ENCODE measurements at regions not wholly inside any gene's neighbourhood (a gene's known extent, or its start where the extent isn't known, plus 50 kb on each side); places are given as distances from the start of the nearest gene placed in this dataset.

- Histone ChIP-seq H3K27me3 (ENCODE audit: control insufficient read depth, low read length) (no peaks in the 10 kb centered on the region), H3K4me1 (ENCODE audit: control insufficient read depth, low read length) (no peaks in the 10 kb centered on the region), H3K9me2 (replicated peaks; ENCODE audit: control insufficient read depth, low read length) (no peaks in the 10 kb centered on the region), H3K4me2 (ENCODE audit: low read length) (no peak overlapping the region), H4K20me1 (ENCODE audit: control insufficient read depth, insufficient read depth, low read depth, low read length) (no peaks in the 10 kb centered on the region), H3K36me3 (ENCODE audit: control insufficient read depth, low read length) (no peaks in the 10 kb centered on the region), H3K27ac (ENCODE audit: low read depth, low read length) (no peak overlapping the region), H3K9me3 (ENCODE audit: control insufficient read depth, insufficient read depth, low read length) (peaks cover 16% of the 10 kb centered on the region; the same call in 1 of the 2 replicates), H3K79me2 (ENCODE audit: control insufficient read depth, low read length) (no peaks in the 10 kb centered on the region), H3F3A (ENCODE audit: control insufficient read depth, insufficient read depth) (no peaks in the 10 kb centered on the region), H3K4me3 (ENCODE audit: low read length) (no peak overlapping the region)
- TF ChIP-seq, protein P1, sequence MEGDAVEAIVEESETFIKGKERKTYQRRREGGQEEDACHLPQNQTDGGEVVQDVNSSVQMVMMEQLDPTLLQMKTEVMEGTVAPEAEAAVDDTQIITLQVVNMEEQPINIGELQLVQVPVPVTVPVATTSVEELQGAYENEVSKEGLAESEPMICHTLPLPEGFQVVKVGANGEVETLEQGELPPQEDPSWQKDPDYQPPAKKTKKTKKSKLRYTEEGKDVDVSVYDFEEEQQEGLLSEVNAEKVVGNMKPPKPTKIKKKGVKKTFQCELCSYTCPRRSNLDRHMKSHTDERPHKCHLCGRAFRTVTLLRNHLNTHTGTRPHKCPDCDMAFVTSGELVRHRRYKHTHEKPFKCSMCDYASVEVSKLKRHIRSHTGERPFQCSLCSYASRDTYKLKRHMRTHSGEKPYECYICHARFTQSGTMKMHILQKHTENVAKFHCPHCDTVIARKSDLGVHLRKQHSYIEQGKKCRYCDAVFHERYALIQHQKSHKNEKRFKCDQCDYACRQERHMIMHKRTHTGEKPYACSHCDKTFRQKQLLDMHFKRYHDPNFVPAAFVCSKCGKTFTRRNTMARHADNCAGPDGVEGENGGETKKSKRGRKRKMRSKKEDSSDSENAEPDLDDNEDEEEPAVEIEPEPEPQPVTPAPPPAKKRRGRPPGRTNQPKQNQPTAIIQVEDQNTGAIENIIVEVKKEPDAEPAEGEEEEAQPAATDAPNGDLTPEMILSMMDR (IDR thresholded peaks at IDR 0.05; ENCODE audit: low read depth, low read length, poor library complexity, severe bottlenecking), result no peak
- no peak for TF ChIP-seq EZH2phosphoT487 (IDR thresholded peaks at IDR 0.05; ENCODE audit: borderline replicate concordance, low read length)
Measured at GRCh38 chr7:51451751-51452476, 135.3 kb upstream of the COBL start.

- H3K79me2 ChIP-seq (ENCODE audit: control insufficient read depth, low read length), result no peaks in the 10 kb centered on the region
- H3K27ac ChIP-seq (ENCODE audit: low read depth, low read length), result no peak overlapping the region
- no peaks in the 10 kb centered on the region for H4K20me1 ChIP-seq (ENCODE audit: control insufficient read depth, insufficient read depth, low read depth, low read length)
- H3K4me2 ChIP-seq (ENCODE audit: low read length), result no peak overlapping the region
- H3K4me1 ChIP-seq (ENCODE audit: control insufficient read depth, low read length), result no peaks in the 10 kb centered on the region
- H3K9me2 ChIP-seq (replicated peaks; ENCODE audit: control insufficient read depth, low read length), result no peaks in the 10 kb centered on the region
- H3F3A ChIP-seq (ENCODE audit: control insufficient read depth, insufficient read depth), result no peaks in the 10 kb centered on the region
- H3K9me3 ChIP-seq (ENCODE audit: control insufficient read depth, insufficient read depth, low read length), result peaks cover 16% of the 10 kb centered on the region; the same call in 1 of the 2 replicates
- no peaks in the 10 kb centered on the region for H3K36me3 ChIP-seq (ENCODE audit: control insufficient read depth, low read length)
- no peaks in the 10 kb centered on the region for H3K27me3 ChIP-seq (ENCODE audit: control insufficient read depth, low read length)
- no peak overlapping the region for H3K4me3 ChIP-seq (ENCODE audit: low read length)
- TF ChIP-seq, protein P1 (IDR thresholded peaks at IDR 0.05; ENCODE audit: low read depth, low read length, poor library complexity, severe bottlenecking), result no peak
- TF ChIP-seq EZH2phosphoT487 (IDR thresholded peaks at IDR 0.05; ENCODE audit: borderline replicate concordance, low read length), result no peak
Measured at GRCh38 chr7:51450541-51450940, 133.9 kb upstream of the COBL start.

DNA sequence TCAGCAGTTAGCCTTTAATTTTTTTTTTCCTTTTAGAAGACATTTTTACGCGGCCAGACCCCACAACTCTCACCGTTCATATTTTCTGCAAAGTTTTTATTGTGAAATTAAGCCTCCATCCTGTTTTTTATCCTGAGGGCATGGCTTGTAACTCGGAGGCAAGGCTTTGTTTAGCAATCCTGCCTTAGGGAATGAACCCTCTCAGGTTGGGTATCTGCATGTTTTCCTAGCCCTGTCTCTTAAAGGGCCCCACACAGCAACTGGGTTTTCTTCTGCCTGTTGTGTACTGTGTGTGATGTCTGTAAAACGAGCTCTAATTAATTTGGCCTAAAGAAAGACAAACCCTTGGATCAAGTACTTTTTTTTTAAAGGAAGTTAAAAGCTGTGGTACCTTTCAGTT, 130.2 kb upstream of the COBL start:
- Histone ChIP-seq H3K4me2 (ENCODE audit: low read length) (no peak overlapping the region), H3K9me3 (ENCODE audit: control insufficient read depth, insufficient read depth, low read length) (peaks cover 16% of the 10 kb centered on the region; the same call in 1 of the 2 replicates), H3K4me3 (ENCODE audit: low read length) (no peak overlapping the region), H3K36me3 (ENCODE audit: control insufficient read depth, low read length) (no peaks in the 10 kb centered on the region), H3K9me2 (replicated peaks; ENCODE audit: control insufficient read depth, low read length) (no peaks in the 10 kb centered on the region), H4K20me1 (ENCODE audit: control insufficient read depth, insufficient read depth, low read depth, low read length) (no peaks in the 10 kb centered on the region), H3F3A (ENCODE audit: control insufficient read depth, insufficient read depth) (no peaks in the 10 kb centered on the region), H3K27ac (ENCODE audit: low read depth, low read length) (no peak overlapping the region), H3K4me1 (ENCODE audit: control insufficient read depth, low read length) (no peaks in the 10 kb centered on the region), H3K27me3 (ENCODE audit: control insufficient read depth, low read length) (no peaks in the 10 kb centered on the region), H3K79me2 (ENCODE audit: control insufficient read depth, low read length) (no peaks in the 10 kb centered on the region)
- TF ChIP-seq, protein P1 (IDR thresholded peaks at IDR 0.05; ENCODE audit: low read depth, low read length, poor library complexity, severe bottlenecking), result no peak
- no peak for TF ChIP-seq EZH2phosphoT487 (IDR thresholded peaks at IDR 0.05; ENCODE audit: borderline replicate concordance, low read length)

Data from DOHH2 (cell line).